Activated CD8-positive, alpha-beta memory T cell treated with anti-CD3 and anti-CD28 coated beads, Interleukin-2, amount 50 U/mL, for 48 hours (primary cell): ENCODE measurements at regions not wholly inside any gene's neighbourhood (a gene's known extent, or its start where the extent isn't known, plus 50 kb on each side); places are given as distances from the start of the nearest gene placed in this dataset.
"Not testable (repeated sequence)": the region's sequence is repeated elsewhere in the genome, so short reads cannot be mapped to it uniquely, and the experiment has no call there.

Source experiments
- DNase-seq: peaks from one replicate; pipeline ENCODE4 v3.0.0-alpha.2; 2020

DNA sequence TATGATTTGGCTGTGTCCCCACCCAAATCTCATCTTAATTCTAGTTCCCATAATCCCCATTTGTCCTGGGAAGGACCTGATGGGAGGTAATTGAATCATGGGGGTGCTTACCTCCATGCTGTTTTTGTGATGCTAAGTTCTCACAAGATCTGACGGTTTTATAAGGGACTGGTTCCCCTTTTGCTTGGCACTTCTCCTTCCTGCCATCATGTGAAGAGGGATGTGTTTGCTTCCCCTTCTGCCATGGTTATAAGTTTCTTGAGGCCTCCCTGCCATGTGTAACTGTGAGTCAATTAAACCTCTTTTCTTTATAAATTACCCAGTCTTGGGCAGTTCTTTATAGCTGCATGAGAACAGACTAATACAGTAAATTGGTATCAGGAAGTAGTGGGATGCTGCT lies 114.1 kb downstream of the ZNF648 start:
- no peak for DNase-seq

DNA sequence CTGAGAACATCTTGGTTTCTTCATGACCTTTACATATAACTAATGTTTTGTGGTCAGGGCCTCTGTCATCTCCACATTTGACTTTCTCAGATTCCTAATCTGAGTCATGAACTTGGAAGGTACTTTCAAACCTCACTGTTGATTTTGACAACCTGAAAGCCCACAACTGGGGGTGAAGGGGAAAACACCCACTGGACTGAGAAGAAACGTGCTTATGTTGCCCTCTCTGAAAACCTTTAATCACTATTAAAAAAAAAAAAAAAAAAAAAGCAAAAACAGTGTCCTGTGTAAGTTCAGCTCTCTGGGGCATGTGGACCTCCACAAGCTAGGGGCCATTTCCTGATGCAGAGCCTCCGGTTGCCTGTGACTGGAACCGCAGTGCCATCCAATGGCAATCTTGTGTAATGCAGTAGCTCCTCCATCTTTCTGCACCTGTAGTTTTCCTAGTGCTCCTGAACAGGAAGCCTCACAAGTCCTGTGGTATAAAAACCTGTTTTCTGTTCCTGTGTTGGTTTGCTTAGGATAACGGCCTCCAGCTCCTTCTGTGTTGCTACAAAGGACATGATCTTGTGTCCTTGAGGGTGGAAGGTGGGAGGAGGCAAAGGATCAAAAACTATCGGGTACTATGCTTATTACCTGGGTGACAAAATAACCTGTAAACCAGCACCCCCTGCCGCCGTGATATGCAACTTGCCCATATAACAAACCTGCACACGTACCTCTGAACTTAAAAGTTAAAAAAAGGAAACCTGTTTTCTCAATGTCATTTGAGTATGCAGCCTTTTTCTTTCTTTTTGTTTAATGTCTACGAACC lies 124.5 kb downstream of the ZNF648 start:
- DNase-seq = peak; percentile 66

DNA sequence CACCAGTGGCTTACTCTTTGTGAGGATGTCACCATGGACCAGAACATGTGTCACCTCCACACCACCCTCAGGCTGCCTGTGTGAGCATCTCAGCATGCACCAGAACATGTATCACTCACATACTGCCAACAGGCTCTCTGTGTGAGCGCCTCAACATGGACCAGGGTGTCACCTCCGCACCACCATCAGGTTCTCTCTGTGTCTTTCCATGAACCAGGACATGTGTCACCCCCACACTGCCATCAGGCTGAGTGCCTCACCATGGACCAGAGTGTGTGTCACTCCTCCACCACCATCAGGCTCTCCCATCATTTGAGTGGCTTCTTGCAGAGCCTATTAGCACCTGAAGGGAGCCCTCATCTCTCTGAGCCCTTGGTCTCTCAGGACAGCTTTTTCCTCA lies 125.2 kb downstream of the ZNF648 start:
- DNase-seq = peak; percentile 52

DNA sequence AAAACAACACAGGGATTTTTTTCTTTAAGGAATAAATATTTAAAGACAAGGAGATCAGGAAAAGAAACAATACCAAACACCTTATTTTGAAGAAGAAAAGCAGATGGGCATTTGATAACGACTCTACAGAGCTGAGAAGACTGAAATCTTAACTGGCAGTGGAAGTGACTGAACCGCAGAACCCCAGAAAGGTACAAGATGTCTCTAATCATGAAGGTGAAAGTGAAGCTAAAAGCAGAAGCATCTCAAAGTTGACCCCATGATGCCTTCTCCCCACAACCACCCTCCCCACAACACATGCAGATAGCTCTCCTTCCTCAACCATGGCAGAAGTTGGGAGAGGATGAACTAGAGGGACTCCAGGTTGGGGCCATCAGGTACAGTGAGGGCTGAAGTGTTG lies 129.6 kb downstream of the ZNF648 start:
- no peak for DNase-seq

DNA sequence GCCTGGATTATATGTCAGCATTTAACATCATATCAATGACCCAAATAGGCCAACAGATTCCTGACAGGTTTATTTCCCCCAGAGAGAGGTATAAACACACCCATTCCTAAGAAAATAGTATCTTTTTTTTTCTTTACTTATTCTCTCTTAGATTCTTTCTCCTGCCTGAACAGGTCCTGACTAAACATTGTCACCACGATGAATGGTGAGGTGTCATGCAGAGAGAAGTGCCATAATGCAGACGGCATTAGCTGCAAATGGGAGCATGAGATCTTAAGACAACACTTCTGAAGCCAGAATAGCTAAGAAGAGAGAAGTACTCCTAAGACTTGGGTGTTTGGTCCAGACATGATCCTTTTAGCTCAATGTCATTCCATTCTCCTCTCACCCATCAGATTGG lies 131.3 kb downstream of the ZNF648 start:
- no peak for DNase-seq

DNA sequence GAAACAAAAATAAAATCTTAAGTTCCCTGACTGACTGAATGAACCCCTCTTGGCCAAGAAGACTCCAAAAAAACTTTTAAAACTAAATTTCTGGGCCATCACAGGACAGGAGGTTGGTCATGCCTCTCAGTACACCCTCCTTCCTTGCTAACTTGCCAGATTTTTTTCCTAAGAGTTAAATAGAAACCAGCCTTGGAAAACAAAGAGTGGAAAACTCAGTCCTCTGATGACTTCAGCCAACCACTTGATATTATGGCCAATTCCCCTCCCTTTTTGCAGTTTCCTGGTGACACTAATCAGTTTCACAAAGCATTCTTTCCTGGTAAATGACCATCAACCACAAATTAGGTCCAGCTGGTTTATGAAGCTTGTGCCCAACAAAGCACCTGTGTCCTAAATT lies 134.8 kb downstream of the ZNF648 start:
- no peak for DNase-seq

DNA sequence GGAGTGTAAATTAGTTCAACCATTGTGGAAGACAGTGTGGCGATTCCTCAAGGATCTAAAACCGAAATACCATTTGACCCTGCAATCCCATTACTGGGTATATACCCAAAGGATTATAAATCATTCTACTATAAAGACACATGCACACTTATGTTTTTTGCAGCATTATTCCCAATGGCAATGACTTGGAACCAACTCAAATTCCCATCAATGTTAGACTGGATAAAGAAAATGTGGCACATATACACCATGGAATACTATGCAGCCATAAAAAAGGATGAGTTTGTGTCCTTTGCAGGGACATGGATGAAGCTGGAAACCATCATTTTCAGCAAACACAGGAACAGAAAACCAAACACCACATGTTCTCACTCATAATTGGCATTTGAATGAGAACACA lies 137.5 kb downstream of the ZNF648 start:
- DNase-seq = not testable (repeated sequence)

DNA sequence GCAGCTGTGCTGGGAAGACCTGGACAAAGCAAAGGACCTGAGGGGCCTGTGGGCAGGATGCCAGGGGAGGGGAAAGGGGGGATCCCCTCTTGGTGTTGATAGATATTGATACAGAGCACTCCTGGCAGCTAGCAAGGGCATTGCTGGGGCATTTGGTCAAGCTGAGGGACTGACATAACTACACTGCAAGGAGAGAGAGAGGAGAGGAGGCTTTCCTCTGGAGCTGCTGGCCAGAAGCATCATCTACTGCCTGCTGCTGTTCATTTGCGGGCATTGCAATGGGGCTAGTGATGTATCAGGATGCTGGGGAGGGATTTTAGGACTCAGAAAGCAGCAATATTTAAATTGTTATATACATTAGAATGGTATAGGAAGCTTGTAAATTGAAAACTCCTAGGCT lies 142.0 kb downstream of the ZNF648 start:
- DNase-seq = no peak

DNA sequence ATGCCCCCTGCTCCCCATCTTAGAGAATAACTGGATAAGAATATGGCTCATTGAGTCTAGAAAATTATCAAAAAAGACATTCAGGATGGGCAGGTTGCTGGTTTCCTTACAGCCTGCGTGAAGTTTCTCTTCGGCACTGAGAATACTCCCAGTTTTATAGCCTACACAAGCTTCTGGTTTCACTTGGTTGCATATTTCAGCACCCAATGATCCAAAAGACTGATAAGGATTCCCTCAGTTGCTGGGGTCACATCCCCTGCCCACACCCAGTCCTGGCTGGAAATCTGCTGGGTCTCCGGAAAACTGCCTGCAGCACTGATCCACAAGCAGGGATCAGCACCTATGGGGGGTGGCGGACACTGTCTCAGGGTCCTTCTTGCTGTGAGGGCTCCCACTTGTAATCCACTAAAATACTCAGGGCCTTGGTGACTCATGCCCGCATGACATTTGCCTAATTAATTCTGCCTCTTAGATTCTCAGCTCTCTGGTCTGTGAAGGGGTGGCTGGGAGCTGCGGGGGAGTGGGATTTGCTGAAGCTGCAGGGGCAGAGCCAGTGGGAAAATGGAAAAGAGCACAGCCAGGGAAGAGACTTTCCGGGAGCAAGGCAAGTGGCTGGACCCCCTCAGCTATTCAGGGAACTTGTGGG lies 142.5 kb downstream of the ZNF648 start:
- no peak for DNase-seq

DNA sequence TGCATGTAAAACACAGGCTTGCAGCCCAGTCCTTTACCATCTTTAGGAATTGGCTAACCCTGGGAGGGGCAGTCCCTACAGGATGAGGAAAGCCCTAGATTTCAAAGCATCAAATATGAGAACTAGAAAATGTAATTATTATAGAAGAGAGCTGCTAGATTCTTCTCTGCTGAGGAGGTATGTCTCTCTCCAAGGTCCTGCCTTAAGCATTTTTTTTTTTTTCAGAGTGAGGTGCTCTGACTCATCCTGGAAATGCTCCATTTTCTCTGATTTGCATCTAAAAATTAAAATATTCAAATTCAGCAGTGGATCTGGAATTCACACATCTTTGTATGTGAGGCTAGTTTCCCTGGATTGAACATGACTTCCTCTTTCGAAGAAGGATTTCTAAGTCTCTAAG lies 149.8 kb downstream of the ZNF648 start:
- DNase-seq = no peak

DNA sequence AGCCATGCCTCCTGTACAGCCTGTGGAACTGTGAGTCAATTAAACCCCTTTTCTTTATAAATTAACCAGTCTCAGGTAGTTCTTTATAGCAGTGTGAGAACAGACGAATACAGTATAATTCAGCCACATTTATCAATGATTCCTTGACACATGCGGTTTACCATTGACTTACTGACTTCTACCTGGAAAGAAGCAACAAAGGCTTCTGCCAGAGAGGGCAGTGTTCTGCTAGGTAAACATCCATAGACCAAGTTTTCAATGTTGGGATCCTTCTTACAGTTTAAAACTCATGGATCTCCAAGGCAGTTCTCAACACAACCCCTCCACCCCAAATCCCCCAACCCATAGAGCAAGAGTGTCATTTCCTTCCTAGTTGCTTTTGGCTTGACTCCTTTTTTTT lies 150.6 kb downstream of the ZNF648 start:
- DNase-seq = no peak

DNA sequence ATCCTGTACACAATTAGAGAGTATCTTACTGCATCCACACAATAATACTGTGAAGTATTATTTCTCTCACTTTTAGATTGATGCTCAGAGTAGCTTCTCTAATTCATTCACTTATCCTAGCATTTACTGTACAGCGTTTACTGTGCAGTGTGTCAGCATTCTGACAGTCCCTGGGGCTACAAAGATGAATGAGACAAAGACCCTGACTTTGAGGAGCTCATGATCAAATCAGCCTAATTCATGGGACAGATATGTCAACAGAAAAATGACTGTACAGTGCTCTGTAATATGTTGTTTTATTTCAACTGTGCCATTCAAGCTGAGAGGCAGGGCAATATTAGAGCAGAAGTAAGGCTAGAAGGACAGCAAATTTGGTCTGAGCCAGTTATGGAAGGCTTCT lies 152.5 kb downstream of the ZNF648 start:
- no peak for DNase-seq

DNA sequence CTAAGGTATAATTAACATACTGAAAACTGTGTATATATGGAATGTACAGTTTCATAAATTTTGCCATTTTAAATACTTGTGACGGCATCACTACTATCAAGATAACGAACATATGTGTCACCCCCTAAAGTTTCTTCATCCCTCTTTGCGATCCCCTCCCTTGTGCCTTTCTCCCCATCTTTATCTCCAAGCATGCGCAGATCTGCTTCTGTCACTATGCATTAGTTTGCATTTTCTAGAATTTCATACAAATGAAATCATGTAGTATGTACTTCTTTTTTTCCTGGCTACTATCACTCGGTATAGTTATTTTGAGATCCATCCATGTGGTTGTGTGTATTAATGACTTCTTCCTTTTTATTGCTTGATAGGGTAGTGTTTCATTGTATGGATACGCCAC lies 154.9 kb downstream of the ZNF648 start:
- DNase-seq = no peak

DNA sequence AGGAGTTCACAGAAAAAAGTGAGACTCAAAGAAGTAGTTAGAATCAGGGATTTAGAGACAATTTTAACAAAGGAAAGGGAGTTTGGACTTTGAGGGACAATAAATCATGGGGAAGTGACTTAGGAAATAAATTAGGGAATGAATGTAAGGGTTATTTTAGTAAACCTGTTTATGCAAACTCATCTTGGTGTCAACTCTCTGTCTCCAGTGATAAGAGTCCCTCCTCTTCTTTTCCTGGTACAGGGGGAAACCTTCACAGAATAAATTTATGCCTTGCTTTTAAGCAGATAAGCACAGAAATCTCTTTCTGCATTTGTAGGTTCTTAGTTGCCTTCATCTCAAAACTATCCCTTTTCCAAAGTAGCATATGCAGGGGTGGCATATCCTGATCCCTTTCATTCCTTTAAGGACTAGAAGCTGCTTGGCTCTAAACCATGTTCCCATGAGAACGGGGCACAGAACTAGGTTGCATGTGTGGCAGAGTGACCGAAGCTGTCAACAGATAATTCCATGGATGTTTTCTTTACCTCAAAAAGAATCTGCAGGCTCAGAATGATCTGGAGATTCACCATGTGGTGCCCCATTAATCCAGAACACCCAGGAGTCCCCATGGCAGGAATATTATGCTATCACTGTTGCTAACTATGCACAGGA lies 155.4 kb downstream of the ZNF648 start:
- no peak for DNase-seq

DNA sequence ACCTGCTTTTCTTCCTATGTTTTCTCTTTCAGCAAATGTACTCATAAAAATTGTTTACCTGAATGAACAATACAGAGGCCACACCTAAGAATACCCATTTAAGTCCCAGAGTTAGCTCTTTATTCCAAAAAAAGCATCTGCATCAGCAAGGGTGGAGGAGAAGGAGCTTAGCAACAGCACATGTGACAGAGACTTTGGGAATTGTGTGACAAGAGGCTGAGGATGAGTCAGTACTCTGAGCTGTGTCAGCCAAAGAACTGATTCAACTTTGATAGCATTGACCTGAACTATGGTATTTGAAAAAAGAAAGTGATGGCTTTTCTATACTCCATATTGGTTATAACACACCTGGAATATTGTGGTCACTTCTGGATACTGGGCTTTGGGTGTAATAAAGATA lies 162.7 kb downstream of the ZNF648 start:
- DNase-seq = no peak

DNA sequence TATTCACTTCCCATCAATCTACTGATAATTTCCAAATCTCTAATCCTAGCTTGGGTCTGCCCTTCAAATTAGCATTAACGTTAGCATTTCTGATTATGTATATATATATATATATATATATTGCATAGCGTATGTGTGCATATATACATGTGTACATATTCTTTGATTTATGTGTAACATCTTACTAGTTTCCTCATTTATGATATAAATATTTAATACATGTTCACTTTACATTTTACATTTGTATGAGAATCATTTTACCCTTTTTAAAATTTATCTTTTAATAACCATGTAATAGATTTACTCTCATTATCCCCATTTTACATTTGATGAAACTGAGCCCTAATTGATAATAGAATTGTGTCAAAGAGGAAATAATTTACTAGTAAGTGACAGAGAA lies 164.7 kb downstream of the ZNF648 start:
- DNase-seq = no peak

DNA sequence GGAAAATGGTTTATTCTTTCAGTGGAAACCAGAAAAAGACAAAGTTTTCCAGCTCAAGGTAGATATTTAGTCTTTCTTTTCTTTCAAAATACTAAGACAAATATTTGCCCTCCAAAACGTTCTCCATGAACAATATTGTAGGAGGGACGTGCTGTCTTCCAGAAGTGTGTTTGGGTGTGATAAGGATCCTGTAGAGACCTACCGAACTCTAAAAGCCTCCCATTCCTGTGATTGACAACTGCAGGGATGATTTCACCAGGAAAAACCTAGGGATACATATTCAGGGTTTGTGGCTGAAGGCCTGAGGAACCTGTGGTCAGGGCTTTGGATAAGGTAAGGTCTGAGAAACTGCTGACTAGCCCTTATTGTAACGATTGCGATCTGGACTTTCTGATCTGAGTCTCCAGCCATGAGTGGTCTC lies 167.1 kb downstream of the ZNF648 start:
- no peak for DNase-seq

DNA sequence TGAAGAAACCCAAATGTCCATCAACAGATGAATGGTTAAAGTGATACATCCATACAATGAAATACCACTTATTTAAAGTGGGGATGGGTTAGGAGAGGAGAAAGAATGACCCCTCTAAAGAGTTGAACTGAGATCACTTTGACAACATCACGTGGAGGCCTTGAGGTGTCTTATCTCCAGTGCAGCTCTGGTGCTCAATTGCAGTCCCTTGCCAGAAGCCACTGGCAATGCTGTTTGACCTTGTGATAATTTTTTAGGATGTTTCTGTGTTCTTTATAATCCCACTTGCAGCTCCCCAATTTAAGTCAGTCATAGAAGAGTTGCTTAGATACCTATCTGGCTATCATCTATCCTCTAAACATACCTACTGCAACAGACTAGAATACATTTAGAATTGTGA lies 167.6 kb downstream of the ZNF648 start:
- DNase-seq = no peak

DNA sequence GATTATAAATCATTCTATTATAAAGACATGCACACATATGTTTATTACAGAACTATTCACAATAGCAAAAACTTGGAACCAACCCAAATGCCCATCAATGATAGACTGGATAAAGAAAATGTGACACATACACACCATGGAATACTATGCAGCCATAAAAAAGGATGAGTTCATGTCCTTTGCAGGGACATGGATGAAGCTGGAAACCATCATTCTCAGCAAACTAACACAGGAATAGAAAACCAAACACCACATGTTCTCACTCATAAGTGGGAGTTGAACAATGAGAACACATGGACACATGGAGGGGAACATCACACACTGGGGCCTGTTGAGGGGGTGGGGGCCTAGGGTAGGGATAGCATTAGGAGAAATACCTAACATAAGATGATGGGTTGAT lies 168.4 kb downstream of the ZNF648 start:
- DNase-seq = not testable (repeated sequence)

DNA sequence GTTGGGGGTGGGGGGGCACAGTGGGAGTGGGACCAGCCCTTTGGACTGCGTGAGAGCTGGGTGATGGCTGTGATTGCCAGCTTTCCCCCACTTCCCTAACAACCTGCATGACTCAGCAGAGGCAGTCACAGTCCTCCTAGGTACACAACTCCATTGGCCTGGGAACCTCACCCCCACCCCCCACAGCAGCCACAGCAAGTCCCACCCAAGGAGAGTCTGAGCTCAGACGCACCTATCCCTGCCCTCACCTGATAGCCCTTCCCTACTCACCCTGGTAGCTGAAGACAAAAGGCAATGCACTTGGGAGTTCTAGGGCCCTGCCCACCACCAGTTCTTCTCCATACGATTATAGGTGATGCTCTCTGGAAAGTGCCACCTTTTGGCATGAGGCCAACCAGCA lies 188.9 kb downstream of the ZNF648 start:
- no peak for DNase-seq

DNA sequence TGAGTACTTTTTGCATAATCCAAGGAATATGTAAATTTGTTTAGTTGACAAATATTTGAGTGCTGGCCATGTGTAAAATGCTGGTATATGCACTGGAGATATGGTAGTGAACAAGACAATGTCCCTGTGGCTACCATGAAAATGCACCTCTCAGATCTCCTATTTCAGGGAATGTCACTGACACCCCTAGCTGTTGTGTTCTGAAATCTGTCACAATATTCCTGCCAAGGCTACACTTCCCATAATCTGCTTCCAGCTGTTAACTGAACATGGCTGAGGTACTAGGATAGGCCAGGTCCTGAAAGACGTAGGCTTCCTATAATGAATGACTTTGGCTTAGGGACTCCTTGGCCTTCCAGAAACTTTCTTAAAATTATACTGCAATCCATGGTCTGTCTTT lies 197.8 kb downstream of the ZNF648 start:
- no peak for DNase-seq

DNA sequence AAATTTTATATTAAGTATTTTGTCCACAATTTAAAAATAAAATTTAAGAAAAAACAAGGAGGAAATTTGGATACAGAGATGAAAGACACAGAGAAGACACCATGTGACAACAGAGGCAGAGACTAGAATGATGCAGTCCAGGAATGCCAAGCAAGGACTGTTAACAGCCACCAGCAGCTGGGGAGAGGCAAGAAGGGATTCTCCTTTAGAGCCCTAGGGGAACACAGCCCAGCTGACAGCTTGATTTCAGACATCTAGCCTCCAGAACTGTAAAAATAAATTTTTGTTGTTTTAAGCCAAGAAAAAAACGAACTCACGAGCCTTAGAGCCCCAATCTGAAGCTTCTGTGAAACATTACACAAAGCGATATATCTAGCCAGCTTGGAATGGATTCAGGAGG lies 198.5 kb downstream of the ZNF648 start:
- DNase-seq = no peak

DNA sequence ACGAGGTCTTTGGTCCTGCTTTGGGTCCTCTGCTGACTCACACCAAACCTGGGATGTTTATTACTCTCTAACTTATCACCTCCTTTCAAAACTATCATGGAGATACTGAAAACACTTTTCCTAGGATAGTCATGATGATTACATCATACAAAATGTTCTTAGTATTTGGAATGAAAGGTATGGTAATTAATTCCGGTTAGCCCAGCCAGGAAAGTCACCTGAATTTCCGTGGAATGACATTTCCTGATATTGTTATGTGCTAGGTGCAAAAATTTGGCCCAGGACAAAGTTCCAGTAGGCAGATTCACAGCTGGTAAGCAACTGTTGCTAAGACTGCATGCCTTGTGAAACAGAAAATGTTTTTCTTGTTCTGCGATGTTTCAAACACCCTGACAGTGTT lies 203.4 kb downstream of the ZNF648 start:
- DNase-seq = no peak
